NCI-H1694 (cell line): ENCODE measurements at regions not wholly inside any gene's neighbourhood (a gene's known extent, or its start where the extent isn't known, plus 50 kb on each side); places are given as distances from the start of the nearest gene placed in this dataset.

ENCODE experiments used
- DNase-seq: peaks from one replicate; lab custom pipeline; 2025; lab: John Stamatoyannopoulos, UW

GRCh38 chr9:90099262-90099963, 494.6 kb downstream of the GADD45G start:
- peak; percentile 40 for DNase-seq

GRCh38 chr9:90100014-90100413, 495.2 kb downstream of the GADD45G start:
- DNase-seq = no peak

- peak; percentile 31 for DNase-seq
Observed at GRCh38 chr9:90102292-90102901, 497.6 kb downstream of the GADD45G start.

GRCh38 chr9:90103771-90104170, 499.0 kb downstream of the GADD45G start:
- no peak for DNase-seq

GRCh38 chr9:90105773-90106172, 501.0 kb downstream of the GADD45G start:
- no peak for DNase-seq

GRCh38 chr9:90107040-90107725, 502.4 kb downstream of the GADD45G start:
- no peak for DNase-seq

GRCh38 chr9:90107726-90108655, 503.2 kb downstream of the GADD45G start:
- no peak for DNase-seq

GRCh38 chr9:90112788-90113187, 508.0 kb downstream of the GADD45G start:
- no peak for DNase-seq

GRCh38 chr9:90114641-90115425, 510.0 kb downstream of the GADD45G start:
- DNase-seq = no peak

GRCh38 chr9:90121762-90122161, 517.0 kb downstream of the GADD45G start:
- no peak for DNase-seq

- DNase-seq = peak; percentile 82
Observed at GRCh38 chr9:90124961-90125360, 517.7 kb downstream of the DIRAS2 start.

- DNase-seq = no peak
Observed at GRCh38 chr9:90127923-90128322, 514.7 kb downstream of the DIRAS2 start.

GRCh38 chr9:90128587-90129190, 513.9 kb downstream of the DIRAS2 start:
- no peak for DNase-seq

- DNase-seq = no peak
Observed at GRCh38 chr9:90129446-90129845, 513.2 kb downstream of the DIRAS2 start.

- DNase-seq = no peak
Observed at GRCh38 chr9:90131568-90131967, 511.1 kb downstream of the DIRAS2 start.

- no peak for DNase-seq
Observed at GRCh38 chr9:90132866-90133265, 509.8 kb downstream of the DIRAS2 start.

GRCh38 chr9:90137801-90138200, 504.8 kb downstream of the DIRAS2 start:
- DNase-seq = no peak

GRCh38 chr9:90140131-90140818, 502.3 kb downstream of the DIRAS2 start:
- DNase-seq = no peak

GRCh38 chr9:90141723-90142122, 500.9 kb downstream of the DIRAS2 start:
- peak; percentile 17 for DNase-seq

GRCh38 chr9:90142580-90142979, 500.0 kb downstream of the DIRAS2 start:
- DNase-seq = peak; percentile 50
